BLaER1 (cell line): ENCODE measurements at regions not wholly inside any gene's neighbourhood (a gene's known extent, or its start where the extent isn't known, plus 50 kb on each side); places are given as distances from the start of the nearest gene placed in this dataset.

Experiments
- H3K27ac ChIP-seq: shearing (Covaris generic); formaldehyde crosslinking; 2 replicates; pipeline ENCODE4 v1.8.1; 2022
- H3K27me3 ChIP-seq: shearing (Covaris generic); formaldehyde crosslinking; 2 replicates; pipeline ENCODE4 v1.8.1; 2022
- H3K36me3 ChIP-seq: shearing (Covaris generic); formaldehyde crosslinking; 2 replicates; pipeline ENCODE4 v1.8.1; 2022
- H3K4me1 ChIP-seq: shearing (Covaris generic); formaldehyde crosslinking; 2 replicates; pipeline ENCODE4 v1.8.1; 2022
- H3K4me2 ChIP-seq: shearing (Covaris generic); formaldehyde crosslinking; 2 replicates; pipeline ENCODE4 v1.8.1; 2022
- H3K4me3 ChIP-seq: shearing (Covaris generic); formaldehyde crosslinking; 2 replicates; pipeline ENCODE4 v1.8.1; 2022
- H3K9ac ChIP-seq: shearing (Covaris generic); formaldehyde crosslinking; 2 replicates; pipeline ENCODE4 v1.8.1; 2022
- H3K9me3 ChIP-seq: shearing (Covaris generic); formaldehyde crosslinking; 2 replicates; pipeline ENCODE4 v1.8.1; 2022
- H4K20me1 ChIP-seq: shearing (Covaris generic); formaldehyde crosslinking; 2 replicates; pipeline ENCODE4 v1.8.1; 2022
- Cebpa-rat ChIP-seq: shearing (Covaris generic); IDR thresholded peaks from 2 replicates; pipeline ENCODE4 v1.8.1; 2022

DNA sequence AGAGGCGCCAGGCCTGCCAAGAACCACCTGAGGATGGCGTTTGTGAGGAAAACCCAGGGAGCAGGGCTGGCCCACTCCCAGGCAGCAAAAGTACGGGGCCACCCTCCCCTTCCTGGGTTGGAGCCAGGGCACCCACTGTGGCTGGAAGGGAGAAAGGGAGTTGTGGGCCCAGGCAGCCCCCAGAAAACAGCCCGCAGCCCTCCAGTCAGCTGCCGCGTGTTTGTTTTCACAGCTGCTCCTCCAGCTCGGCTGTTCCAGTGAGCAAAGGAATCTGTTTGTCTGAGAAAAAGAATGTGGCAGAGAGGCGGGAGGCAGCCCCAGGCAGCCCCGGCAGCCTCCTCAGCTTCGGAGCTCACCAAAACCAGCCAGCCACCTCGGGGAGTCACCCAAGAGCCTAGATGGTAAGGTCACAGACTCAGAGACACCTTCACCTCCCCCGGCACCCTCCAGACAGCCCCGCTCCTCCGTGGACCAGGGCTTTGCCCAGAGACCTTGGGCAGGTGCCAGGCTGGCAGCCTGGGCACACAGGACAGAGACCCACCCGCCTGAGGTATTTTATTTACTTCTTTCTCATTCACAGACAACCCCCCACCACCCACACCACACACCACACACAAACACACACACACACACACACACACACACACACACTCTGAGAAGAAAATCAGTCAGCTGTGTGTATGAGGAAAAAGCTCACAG, 338.1 kb downstream of the BCOR start:
- TF ChIP-seq Cebpa-rat = no peak
- no peaks in the 10 kb centered on the region for H3K9me3 ChIP-seq
- H3K9ac ChIP-seq = no peak overlapping the region
- no peaks in the 10 kb centered on the region for H3K36me3 ChIP-seq
- no peaks in the 10 kb centered on the region for H4K20me1 ChIP-seq
- H3K4me1 ChIP-seq = peaks cover 8% of the 10 kb centered on the region
- H3K4me3 ChIP-seq = no peak overlapping the region
- H3K27me3 ChIP-seq = no peaks in the 10 kb centered on the region
- H3K4me2 ChIP-seq = no peak overlapping the region
- H3K27ac ChIP-seq = no peak overlapping the region

DNA sequence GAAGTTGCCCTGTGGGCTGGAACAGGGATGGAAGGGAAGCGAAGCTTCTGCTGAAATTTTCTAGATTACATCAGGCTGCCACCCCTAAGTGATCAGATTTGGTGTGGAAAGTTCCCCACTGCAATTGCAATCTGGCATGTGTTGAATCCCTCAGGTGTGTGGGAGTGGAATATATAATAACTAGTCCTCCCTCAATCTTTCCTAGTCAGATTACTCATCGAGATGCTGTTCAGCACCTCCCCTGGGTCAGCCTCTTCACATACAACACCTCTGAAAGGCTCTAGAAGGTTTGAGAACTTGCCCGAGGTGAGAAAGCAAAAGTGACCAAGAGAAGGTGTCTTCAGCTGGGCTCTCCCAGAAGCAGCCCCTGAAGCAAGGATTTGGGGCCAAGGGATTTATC, 336.8 kb downstream of the BCOR start:
- peaks cover 12% of the 10 kb centered on the region for H3K4me1 ChIP-seq

DNA sequence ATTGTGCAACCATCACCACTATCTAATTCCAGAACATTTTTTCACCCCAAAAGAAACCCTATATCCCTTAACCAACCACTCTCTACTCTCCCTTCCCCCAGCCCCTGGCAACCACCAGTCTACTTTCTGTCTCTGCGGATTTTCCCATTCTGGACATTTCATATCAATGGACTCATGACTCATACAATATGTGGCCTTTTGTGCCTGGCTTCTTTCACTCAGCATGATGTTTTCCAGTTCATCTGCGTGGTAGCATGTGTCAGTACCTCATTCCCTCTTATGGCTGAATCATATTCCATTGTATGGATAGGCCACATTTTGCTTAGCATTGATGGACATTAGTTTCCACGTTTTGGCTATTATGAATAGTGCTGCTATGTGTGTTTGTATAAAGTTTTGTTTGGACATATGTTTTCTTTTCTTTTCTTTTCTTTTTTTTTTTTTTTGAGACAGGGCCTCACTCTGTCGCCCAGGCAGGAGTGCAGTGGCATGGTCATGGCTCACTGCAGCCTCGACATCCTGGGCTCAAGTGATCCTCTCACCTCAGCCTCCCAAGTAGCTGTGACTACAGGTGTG, 335.4 kb downstream of the BCOR start:
- peaks cover 22% of the 10 kb centered on the region for H3K4me1 ChIP-seq
- H3K4me3 ChIP-seq = no peak overlapping the region

More for the DNA sequence above, 336.8 kb downstream of the BCOR start:
- no peak overlapping the region for H3K9ac ChIP-seq
- H4K20me1 ChIP-seq = no peaks in the 10 kb centered on the region
- no peak overlapping the region for H3K27ac ChIP-seq
- no peak for TF ChIP-seq Cebpa-rat
- H3K27me3 ChIP-seq = no peaks in the 10 kb centered on the region
- no peaks in the 10 kb centered on the region for H3K9me3 ChIP-seq
- no peak overlapping the region for H3K4me3 ChIP-seq
- H3K36me3 ChIP-seq = no peaks in the 10 kb centered on the region
- H3K4me2 ChIP-seq = peak overlapping the region; percentile 44

DNA sequence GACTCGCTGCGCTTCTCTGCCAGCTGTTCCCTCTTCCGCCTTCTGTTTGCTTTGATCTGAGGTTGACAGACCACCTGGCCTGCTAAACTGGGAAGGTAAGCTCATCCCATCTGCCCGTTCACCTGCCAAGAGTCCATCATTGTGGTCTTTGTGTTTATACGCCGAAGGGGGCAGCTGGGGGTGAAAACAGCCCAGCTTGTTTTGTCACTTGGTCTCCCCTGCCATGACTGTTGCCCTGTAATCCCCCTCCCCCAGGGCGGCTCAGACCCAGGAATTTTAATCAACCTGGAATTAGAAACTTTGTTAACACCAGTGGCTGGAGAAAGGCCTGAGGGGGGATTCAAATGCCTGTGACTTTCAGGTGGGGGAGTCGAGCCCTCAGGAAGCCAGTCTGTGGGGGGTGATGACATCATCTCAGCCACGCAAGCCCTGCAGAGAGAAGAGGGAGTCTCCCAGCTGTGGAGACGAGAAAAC, 333.3 kb downstream of the BCOR start:
- no peaks in the 10 kb centered on the region for H3K9me3 ChIP-seq
- no peaks in the 10 kb centered on the region for H4K20me1 ChIP-seq
- H3K4me1 ChIP-seq = peaks cover 22% of the 10 kb centered on the region
- no peak overlapping the region for H3K27ac ChIP-seq
- H3K4me3 ChIP-seq = no peak overlapping the region
- no peak for TF ChIP-seq Cebpa-rat
- H3K36me3 ChIP-seq = no peaks in the 10 kb centered on the region
- no peak overlapping the region for H3K9ac ChIP-seq
- H3K27me3 ChIP-seq = no peaks in the 10 kb centered on the region
- no peak overlapping the region for H3K4me2 ChIP-seq

More for the DNA sequence above, 335.4 kb downstream of the BCOR start:
- no peak overlapping the region for H3K27ac ChIP-seq
- H3K4me2 ChIP-seq = no peak overlapping the region
- no peaks in the 10 kb centered on the region for H3K9me3 ChIP-seq
- no peaks in the 10 kb centered on the region for H3K27me3 ChIP-seq
- no peaks in the 10 kb centered on the region for H3K36me3 ChIP-seq
- no peaks in the 10 kb centered on the region for H4K20me1 ChIP-seq
- no peak for TF ChIP-seq Cebpa-rat
- no peak overlapping the region for H3K9ac ChIP-seq

DNA sequence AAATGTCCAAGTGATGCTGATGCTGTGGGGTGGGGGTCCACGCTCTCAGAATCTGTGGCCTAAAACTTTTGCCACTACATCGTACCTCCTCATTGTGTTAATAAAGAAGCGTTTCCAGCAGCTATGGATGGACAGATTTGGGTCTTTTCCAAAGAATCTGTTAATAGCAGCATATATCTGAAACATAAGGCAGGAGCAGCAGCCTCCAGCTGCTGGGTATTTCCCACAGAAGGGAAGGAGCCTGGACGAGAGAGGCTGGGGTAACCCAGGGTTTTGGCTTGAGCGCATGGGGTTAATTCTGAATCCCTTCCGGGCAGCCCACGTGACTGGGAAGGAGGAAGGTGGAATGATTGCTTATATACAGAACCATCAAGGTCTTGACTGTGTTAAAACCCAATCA, 332.4 kb downstream of the BCOR start:
- no peak overlapping the region for H3K27ac ChIP-seq
- no peak overlapping the region for H3K4me2 ChIP-seq
- TF ChIP-seq Cebpa-rat = no peak

DNA sequence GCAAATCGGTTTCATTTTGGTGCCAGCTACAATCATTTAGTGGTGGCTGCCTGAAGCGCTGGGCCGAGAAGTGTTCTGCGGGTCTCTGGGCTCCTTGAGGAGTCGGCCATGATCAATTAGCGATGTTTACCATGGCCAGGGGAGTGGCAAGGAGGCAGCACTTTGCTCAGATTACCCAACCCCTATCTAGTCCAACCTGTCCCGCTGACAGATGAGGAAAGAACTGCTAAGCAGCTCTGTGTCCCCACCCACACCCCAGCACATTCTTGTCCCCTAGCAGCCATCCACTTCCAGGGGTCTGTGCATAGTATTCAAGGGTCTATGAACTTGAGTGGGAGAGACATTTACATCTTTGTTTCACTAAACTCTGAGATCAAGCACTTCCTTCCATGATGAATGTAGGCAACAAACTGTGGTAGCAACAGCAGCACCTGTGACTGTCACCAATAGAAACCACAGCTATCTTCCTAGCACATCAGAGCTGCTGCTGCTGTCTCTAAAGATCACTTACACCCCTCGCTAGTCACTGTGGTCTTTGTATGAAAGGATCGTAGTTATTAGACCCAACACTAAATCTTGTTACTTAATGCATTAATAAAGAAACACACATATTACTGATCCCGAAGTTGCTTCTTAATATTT, 331.6 kb downstream of the BCOR start:
- no peak overlapping the region for H3K9ac ChIP-seq
- no peak overlapping the region for H3K27ac ChIP-seq
- H3K9me3 ChIP-seq = no peaks in the 10 kb centered on the region
- H3K27me3 ChIP-seq = no peaks in the 10 kb centered on the region
- no peak for TF ChIP-seq Cebpa-rat
- no peaks in the 10 kb centered on the region for H3K36me3 ChIP-seq
- peak overlapping the region; percentile 43 for H3K4me2 ChIP-seq
- no peak overlapping the region for H3K4me3 ChIP-seq
- no peaks in the 10 kb centered on the region for H4K20me1 ChIP-seq
- peaks cover 24% of the 10 kb centered on the region for H3K4me1 ChIP-seq

More for the DNA sequence above, 332.4 kb downstream of the BCOR start:
- H3K9ac ChIP-seq = no peak overlapping the region
- no peaks in the 10 kb centered on the region for H3K27me3 ChIP-seq
- H3K36me3 ChIP-seq = no peaks in the 10 kb centered on the region
- H3K4me3 ChIP-seq = no peak overlapping the region
- H3K4me1 ChIP-seq = peaks cover 22% of the 10 kb centered on the region
- H3K9me3 ChIP-seq = no peaks in the 10 kb centered on the region
- H4K20me1 ChIP-seq = no peaks in the 10 kb centered on the region

DNA sequence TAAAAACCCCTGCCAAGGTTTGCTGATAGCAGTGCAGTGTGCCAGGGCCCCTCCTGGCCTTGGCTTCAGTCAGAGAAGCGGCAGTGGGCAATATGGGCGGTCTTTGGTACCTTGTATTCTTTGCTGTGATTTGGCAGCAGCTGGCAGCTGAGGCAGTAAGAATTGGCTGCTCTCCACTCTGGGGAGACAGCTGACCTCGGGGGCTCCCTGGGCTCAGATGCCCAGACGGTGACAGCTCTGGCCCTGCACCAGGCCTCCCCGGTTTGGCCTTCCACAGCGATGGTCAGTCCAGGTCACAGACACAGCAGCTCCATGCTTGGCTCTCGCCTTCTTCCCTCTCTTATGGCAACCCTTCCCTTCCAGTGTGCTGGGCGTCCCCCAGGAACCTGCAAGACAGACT, 330.9 kb downstream of the BCOR start:
- no peaks in the 10 kb centered on the region for H3K36me3 ChIP-seq
- H3K27me3 ChIP-seq = no peaks in the 10 kb centered on the region
- H4K20me1 ChIP-seq = no peaks in the 10 kb centered on the region
- 0 out of 2 replicates have a peak overlapping the region, but pooled peaks have one; percentile 43 for H3K4me2 ChIP-seq
- H3K9me3 ChIP-seq = no peaks in the 10 kb centered on the region
- no peak overlapping the region for H3K9ac ChIP-seq
- H3K4me1 ChIP-seq = peaks cover 25% of the 10 kb centered on the region
- no peak overlapping the region for H3K27ac ChIP-seq
- no peak for TF ChIP-seq Cebpa-rat
- H3K4me3 ChIP-seq = no peak overlapping the region

DNA sequence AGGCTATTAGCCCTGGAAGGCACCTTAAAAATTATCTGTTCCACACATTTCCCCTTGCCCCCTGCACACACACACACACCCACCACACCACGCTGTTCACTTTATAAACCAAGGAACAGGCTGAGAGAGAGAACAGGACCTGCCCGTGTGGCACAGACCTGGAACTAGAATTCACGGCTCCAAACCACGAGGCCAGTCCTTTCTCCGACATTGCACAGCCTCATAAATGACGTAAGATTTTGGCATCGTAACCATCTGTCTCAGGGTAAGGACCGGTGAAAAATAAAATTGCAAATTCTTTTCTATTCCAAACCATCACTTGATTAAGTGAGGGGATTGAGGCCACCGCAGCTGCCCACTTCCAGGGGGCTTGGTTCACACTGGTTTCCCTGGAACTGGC, 330.3 kb downstream of the BCOR start:
- Histone ChIP-seq H3K4me3 (no peak overlapping the region), H3K4me2 (no peak overlapping the region), H3K9ac (no peak overlapping the region), H3K27me3 (no peaks in the 10 kb centered on the region), H3K4me1 (peaks cover 31% of the 10 kb centered on the region), H3K9me3 (no peaks in the 10 kb centered on the region), H4K20me1 (no peaks in the 10 kb centered on the region), H3K27ac (no peak overlapping the region), H3K36me3 (no peaks in the 10 kb centered on the region)
- no peak for TF ChIP-seq Cebpa-rat

DNA sequence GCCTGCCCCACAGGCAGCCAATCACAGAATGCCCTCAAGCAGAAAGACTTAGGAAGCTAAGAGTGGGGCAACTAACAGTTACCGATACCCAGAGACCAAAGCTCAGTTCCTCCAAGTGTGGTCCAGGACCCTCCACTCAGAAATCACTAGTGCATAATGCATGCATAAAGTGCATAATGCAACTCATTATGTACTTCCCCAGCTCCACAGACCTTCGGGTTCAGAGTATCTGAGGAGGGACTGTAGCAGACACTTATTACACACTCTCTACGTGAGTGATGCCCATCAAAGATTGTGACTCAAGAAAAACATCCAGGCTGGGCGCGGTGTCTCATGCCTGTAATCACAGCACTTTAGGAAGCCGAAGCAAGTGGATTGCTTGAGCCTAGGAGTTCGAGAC, 328.0 kb downstream of the BCOR start:
- Histone ChIP-seq H3K36me3 (no peaks in the 10 kb centered on the region), H4K20me1 (no peaks in the 10 kb centered on the region), H3K27me3 (no peaks in the 10 kb centered on the region), H3K9me3 (no peaks in the 10 kb centered on the region), H3K9ac (no peak overlapping the region), H3K4me2 (no peak overlapping the region), H3K4me1 (peaks cover 47% of the 10 kb centered on the region), H3K4me3 (no peak overlapping the region), H3K27ac (no peak overlapping the region)
- TF ChIP-seq Cebpa-rat = no peak

DNA sequence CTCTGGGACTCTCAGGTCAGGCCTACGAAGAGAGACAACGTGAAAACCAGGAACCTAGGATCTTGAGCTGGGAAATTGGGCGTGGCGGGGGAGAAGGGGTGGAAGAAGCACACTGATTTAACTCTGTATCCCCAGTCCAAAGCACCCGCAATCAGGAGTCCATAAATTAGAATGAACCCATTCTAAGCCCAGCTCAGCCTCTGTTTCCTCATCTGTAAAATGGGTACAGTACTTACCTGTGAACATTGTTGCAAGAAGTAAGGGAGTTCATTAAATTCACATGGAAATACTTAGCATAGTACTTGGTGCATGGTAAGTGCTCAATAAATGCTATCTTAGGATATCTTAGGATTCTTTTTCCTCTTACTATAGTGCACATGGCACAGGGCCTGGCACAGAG, 326.7 kb downstream of the BCOR start:
- Histone ChIP-seq H3K27me3 (no peaks in the 10 kb centered on the region), H3K36me3 (no peaks in the 10 kb centered on the region), H3K4me2 (peak overlapping the region; percentile 84), H4K20me1 (no peaks in the 10 kb centered on the region), H3K4me1 (peaks cover 54% of the 10 kb centered on the region), H3K9ac (no peak overlapping the region), H3K27ac (peak overlapping the region; percentile 85), H3K9me3 (no peaks in the 10 kb centered on the region), H3K4me3 (no peak overlapping the region)
- TF ChIP-seq Cebpa-rat = no peak
